NCI-H510A treated with DMSO at 0.1 percent for 48 hours (cell line): ENCODE measurements at regions not wholly inside any gene's neighbourhood (a gene's known extent, or its start where the extent isn't known, plus 50 kb on each side); places are given as distances from the start of the nearest gene placed in this dataset.
A peak's percentile ranks its signal among the peaks of the same experiment; 100 is the strongest.
"Not testable (repeated sequence)": the region's sequence is repeated elsewhere in the genome, so short reads cannot be mapped to it uniquely, and the experiment has no call there.

ENCODE experiments used
- DNase-seq: peaks from one replicate; lab custom pipeline; 2025; lab: John Stamatoyannopoulos, UW

DNA sequence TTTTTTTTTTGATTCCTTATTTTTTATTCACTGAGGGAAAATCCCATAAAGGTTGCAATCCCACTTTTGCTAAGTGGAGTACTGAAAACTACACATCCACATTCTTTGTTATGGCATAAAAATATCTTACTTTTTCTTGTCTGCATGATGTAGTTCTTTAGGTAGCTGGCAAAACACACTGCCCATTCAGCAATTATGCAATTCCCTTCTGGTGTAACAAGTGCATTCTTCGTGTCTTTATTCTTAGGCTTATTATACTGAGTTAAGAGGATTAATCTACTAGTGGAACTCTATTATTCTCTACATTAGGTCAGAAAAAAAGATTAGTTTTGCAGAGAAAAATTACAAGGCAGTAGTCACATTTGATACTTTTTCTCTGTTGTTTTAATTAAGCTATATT lies 403.8 kb upstream of the GBE1 start:
- DNase-seq = no peak

- no peak for DNase-seq
Measured at GRCh38 chr3:82163907-82164520, 402.6 kb upstream of the GBE1 start.

DNA sequence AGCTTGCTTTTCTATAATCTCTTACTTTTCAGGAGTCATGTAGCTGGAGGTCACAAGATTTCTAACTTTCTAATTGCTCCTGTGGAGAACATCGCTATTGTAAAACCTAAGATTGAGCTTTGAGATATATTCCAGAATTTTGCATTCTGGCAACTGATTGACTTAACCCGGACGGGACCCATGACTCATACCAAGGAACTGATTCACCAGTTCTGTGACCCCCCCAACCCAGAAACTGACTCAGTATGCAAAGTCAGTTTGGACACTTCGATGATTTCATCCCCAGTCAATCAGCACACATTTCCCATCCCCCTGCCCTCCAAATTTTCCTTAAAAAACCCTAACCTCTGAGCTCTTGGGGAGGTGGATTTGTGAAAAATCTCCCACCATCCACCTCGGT lies 396.5 kb upstream of the GBE1 start:
- DNase-seq = no peak

GRCh38 chr3:82153892-82154291 lies 392.4 kb upstream of the GBE1 start:
- not testable (repeated sequence) for DNase-seq

GRCh38 chr3:82145742-82146141 lies 384.3 kb upstream of the GBE1 start:
- no peak for DNase-seq

DNA sequence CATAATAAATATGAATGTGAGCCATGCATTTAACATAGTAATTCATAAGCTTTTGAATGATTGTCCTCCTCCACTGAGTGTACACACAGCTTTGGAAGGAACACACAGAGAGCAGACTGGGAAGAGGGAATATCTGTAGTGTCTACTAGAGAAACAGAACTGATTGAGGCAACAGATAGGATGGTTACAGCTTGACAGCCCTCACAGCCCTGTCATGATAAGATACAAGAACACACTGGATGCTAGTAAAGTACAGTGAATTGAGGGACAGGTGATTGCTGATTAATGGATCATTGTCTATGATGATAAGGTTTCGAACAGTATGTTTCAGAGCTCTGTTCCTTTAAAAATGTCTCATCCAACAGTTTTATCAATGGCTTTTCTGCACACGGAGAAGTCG lies 383.4 kb upstream of the GBE1 start:
- DNase-seq = no peak

DNA sequence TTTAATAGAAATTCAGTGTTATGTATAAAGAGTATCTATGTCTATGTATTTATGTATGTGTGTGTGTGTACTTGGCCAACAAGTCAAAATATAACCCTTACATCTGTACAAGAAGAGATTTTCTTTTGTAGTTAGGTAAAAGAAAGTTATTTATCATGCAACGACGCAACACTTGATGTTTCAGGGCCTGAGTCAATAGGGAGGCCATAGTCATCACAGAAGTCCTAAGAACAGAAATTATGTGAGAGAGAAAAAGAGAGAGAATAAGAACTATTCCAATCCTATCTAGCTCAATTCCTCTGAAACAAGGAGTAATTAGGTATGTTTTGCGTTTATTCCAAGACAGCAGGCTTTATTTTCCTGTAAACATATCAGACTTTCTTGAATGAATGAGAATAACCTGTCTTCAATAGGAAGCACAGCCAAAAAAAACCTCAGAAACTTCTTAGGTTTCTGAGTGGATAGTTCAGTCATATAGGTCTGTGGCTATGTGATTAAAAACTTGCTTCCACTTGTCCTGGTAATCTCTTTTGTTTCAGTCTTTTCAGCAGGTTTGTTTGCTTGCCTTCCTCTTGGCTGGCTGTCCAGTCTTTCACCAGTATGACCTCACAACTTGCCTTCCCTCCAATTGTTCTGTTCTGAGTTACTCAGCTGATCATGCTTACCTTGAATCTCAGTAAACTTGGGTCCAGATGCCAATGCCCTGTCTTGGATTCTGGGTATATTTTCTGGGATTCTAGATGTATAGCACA lies 382.4 kb upstream of the GBE1 start:
- DNase-seq = no peak

DNA sequence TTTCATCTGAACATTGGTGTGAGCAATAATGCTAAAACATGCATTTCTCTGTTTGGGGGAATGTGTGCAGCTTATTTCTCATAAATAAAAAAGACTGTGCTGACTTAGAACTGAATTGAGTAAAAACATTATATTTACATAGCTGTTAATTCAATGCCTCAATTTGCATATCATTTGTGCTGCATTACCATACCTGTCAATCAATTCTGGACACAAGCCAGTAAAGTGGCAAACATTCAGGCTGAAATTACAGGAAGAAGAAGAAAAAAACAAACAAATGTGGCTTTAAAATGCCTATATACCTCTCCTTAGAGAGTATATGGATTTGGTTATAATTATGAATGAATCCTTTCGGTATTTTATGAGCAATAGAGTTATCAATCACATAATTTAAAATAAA lies 380.1 kb upstream of the GBE1 start:
- no peak for DNase-seq

GRCh38 chr3:82137861-82138260 lies 376.4 kb upstream of the GBE1 start:
- DNase-seq = no peak

DNA sequence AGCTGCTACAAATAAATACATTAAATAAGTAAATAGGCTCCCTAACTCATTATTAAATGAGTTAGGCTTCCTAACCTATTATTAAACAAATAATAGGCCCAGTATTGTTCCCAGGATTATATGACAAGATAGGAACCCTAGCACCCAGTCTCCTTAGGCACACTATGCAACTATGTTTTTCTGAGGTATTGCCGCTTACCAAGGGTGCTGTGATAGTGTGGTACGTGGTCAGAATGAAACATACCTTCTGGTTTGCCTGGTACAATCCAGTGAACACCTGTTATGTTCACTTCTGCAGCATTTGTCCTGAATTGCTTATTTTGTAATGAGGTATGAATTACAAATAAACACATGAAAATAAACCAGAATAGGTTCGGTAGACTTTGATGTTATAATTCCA lies 375.6 kb upstream of the GBE1 start:
- no peak for DNase-seq

- DNase-seq = peak; percentile 21
Measured at GRCh38 chr3:82133070-82133606, 371.7 kb upstream of the GBE1 start.

- no peak for DNase-seq
Measured at GRCh38 chr3:82132210-82133069, 371.0 kb upstream of the GBE1 start.

DNA sequence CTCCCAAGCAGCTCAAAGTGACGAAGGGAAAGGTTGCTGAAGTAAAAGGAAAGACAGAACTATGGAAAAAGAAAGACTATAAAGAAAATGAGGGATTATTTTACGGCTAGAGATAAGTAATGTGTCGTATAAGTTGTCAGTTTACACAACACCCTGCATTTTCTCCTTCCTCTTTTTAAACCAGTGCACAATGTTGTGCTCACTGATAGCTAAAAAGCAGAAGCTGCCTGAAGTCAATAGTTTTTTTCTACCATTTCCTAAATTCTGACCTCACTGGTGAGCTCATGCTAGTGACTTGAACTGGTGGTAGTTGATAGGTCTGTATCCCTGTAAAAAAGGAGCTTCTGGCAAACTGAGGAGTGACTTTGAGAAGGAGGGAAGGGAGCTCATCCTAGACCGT lies 368.6 kb upstream of the GBE1 start:
- DNase-seq = no peak

DNA sequence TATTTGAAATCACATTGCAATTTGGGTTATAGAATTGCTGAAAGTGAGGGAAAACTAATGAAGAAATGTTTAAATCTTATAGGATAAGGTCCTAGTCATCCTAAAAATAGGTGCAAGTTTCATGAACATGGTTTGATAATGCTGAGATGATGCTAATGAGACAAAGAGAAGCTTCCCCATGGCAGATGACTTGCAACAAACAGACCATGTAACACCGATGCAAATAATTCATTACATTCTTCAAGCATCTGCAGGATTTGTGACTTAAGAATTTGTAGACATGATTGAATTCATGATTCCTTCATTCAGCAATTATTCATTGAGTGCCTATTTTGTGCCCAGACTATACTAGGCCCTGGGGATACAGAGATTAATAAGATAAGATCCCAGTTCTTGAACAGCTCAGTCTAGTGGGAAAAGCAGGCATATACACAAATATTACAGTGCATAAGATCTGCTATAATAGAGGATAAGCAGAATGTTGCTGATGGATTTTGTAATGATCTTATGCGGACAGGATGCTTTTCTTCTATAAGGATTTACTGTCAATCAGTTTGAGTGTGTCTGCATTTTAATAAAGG lies 367.9 kb upstream of the GBE1 start:
- no peak for DNase-seq

GRCh38 chr3:82128271-82128670 lies 366.8 kb upstream of the GBE1 start:
- DNase-seq = no peak

DNA sequence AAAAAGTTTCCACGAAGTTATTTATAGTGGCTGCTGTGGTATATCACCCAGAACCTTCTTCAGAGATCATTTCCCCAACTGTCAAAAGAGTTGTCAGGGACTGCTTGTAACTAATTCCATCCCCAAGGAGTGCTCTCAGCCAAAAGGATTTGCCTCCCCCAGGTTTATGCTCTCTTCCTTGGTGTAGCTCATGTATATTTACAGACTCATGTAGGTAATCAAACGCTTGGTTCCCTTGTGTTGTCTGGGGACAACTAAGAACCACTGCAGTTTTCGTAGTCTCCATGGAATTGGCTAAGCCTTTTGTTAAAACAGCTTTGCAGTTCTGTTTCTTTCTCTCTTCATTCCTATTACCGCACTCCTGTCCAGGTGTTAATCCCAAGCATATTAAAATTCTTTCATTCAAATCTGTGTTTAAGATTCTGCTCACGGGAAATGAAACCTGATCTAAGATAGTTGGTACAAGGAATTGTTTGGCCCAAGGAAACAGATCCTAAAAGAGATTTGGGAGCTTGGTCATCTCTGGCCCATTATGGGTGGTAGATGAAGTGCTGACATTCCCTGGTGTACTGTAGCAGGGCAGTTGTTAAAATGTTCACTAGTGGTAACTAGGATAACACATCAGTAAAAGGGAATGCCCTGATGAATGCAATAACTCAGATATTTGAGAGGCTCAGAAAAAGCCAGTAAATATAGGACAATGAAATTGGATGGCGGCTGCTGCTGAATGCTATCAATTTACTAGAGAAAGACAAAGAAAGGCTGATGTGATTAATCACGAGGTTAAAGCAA lies 361.3 kb upstream of the GBE1 start:
- DNase-seq = no peak

- no peak for DNase-seq
Measured at GRCh38 chr3:82114589-82114988, 353.1 kb upstream of the GBE1 start.

DNA sequence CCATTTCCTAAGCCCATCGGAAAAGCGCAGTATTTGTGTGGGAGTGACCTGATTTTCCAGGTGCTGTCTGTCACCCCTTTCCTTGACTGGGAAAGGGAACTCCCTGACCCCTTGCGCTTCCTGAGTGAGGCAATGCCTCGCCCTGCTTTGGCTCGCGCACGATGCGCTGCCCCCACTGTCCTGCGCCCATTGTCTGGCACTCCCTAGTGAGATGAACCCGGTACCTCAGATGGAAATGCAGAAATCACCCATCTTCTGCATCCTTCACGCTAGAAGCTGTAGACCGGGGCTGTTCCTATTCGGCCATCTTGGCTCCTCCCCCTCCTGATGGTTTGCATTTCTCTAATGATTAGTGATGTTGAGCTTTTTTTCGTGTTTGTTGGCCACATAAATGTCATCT lies 349.3 kb upstream of the GBE1 start:
- DNase-seq = not testable (repeated sequence)

GRCh38 chr3:82103241-82103640 lies 341.8 kb upstream of the GBE1 start:
- DNase-seq = no peak

DNA sequence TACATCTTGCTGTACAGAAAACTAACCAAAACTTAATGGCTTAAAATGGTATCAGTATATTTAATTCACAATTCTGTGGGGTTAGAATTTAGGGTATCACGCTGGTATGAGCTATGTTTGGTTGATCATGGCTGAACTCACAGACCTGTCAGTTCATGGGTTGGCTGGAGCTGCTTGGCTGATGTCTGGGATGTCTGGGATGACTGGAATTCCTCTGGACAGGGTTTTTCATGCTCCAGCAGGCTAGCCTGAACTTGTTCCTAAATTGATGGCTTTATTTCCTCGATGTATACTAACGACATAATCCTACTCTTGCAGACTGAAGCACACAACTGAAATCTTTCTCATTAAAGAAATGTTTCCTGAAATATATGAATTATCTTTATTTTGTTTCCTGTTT lies 338.9 kb upstream of the GBE1 start:
- DNase-seq = no peak

DNA sequence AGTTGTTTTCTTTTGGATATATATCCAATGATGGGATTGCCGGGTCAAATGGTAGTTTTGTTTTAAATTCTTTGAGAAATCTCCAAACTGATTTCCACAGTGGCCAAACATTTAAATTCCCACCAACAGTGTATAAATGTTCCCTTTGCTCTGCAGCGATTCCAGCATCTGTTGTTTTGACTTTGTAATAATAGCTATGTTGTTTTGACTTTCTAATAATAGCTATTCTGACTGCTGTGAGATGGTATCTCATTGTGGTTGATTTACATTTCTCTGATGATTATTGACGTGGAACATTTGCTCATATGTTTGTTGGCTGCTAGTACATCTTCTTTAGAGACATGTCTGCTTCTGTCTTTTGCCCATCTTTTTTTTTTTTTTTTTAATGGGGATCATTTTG lies 332.2 kb upstream of the GBE1 start:
- DNase-seq = no peak

DNA sequence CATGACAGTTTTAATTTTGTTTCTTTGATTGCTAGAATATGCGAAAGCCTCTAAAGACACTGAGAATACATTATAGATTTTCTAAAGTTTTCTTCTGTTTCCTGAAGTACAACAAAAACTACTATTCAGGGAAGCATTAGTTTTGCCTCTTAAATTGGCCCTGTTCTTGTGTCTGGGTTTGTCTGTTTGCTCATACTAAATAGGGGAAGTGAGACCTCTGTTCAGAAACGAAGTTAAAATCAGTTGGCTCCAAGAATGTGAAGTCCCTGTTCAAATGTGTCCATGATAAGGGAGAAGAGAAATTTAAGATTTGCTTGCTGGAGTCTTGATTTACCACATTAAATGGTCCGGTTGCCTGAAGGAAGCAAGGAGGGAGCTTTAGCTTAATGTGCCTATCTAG lies 327.3 kb upstream of the GBE1 start:
- DNase-seq = no peak
